Esophagus squamous epithelium (tissue), 4 donors: ENCODE measurements at regions not wholly inside any gene's neighbourhood (a gene's known extent, or its start where the extent isn't known, plus 50 kb on each side); places are given as distances from the start of the nearest gene placed in this dataset.

Experiments used
- POLR2A ChIP-seq, 4 donors: fragments of 450-650 bp; IDR thresholded peaks; one replicate each; pipeline ENCODE4 v1.6.1; 2017; ENCODE audit warnings: antibody characterized with exemption in 4 of 4, mild to moderate bottlenecking in 4 of 4, moderate library complexity in 3 of 4
- TF ChIP-seq, protein P1 (sequence below), 6 experiments: fragments of 450-650 bp in 4 of 6; fragments of 200-600 bp in 2 of 6; sonication (generic) in 2 of 6; IDR thresholded peaks; one replicate each; pipeline ENCODE4 v1.5.1; 2016 to 2019; ENCODE audit warnings: antibody characterized with exemption in 6 of 6, mild to moderate bottlenecking in 4 of 6, moderate library complexity in 4 of 6

DNA sequence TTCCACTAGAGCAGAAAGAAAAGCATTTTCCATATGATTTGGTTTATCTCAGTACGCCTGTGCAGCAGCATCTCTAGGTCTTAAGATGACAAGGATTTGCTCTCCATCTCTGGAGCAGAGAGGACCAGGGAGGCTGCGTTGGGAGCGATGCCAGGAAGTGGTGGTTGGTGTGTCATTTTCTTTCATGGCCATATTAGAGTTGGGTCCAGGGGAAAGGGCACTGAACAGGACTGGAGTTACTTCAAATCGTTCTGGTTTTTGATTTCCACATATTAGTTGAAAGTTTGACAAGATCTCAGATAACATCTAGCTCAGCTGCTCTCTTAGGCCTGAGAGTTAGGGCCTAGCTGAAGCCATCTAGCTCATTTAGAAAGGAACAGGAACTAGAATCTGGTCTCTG, 157.7 kb downstream of the ADAMTS15 start:
- TF ChIP-seq, protein P1, sequence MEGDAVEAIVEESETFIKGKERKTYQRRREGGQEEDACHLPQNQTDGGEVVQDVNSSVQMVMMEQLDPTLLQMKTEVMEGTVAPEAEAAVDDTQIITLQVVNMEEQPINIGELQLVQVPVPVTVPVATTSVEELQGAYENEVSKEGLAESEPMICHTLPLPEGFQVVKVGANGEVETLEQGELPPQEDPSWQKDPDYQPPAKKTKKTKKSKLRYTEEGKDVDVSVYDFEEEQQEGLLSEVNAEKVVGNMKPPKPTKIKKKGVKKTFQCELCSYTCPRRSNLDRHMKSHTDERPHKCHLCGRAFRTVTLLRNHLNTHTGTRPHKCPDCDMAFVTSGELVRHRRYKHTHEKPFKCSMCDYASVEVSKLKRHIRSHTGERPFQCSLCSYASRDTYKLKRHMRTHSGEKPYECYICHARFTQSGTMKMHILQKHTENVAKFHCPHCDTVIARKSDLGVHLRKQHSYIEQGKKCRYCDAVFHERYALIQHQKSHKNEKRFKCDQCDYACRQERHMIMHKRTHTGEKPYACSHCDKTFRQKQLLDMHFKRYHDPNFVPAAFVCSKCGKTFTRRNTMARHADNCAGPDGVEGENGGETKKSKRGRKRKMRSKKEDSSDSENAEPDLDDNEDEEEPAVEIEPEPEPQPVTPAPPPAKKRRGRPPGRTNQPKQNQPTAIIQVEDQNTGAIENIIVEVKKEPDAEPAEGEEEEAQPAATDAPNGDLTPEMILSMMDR (IDR thresholded peaks at IDR 0.05), result no peak
- TF ChIP-seq POLR2A (IDR thresholded peaks at IDR 0.05), result no peak
